ENCODE measurements at regions not wholly inside any gene's neighbourhood (a gene's known extent, or its start where the extent isn't known, plus 50 kb on each side); places are given as distances from the start of the nearest gene placed in this dataset.

GRCh38 chr5:158519433-158520021, 580.2 kb downstream of the EBF1 start:
- Histone ChIP-seq H3K9me2 (ENCODE audit: insufficient read depth) (no peaks in the 10 kb centered on the region), H3K9me3 (ENCODE audit: low read depth) (no peaks in the 10 kb centered on the region), H3K79me2 (ENCODE audit: insufficient read depth) (no peaks in the 10 kb centered on the region), H2AFZ (no peak overlapping the region), H3K4me2 (ENCODE audit: unreplicated experiment) (no peak overlapping the region), H3K27me3 (replicated peaks; ENCODE audit: insufficient read depth) (no peaks in the 10 kb centered on the region), H3K27ac (no peak overlapping the region), H4K20me1 (ENCODE audit: insufficient read depth) (no peaks in the 10 kb centered on the region), H3F3A (ENCODE audit: insufficient read depth) (peaks cover 26% of the 10 kb centered on the region), H3K4me3 (no peak overlapping the region), H3K36me3 (ENCODE audit: low read depth) (no peaks in the 10 kb centered on the region), H3K9ac (no peak overlapping the region), H3K4me1 (ENCODE audit: insufficient read depth) (peaks cover 30% of the 10 kb centered on the region)
- in situ Hi-C loops (cut with MboI) = no loop called here
- no peak for DNase-seq
- WGBS, 2 experiments (ENCODE audit: low coverage in 1 of 2, low lambda C conversion rate in 2 of 2, missing lambda C conversion rate in 2 of 2) = 49 to 53% methylated on average over 3 of the region's 3 CpGs
- TF ChIP-seq EZH2phosphoT487 (IDR thresholded peaks at IDR 0.05; ENCODE audit: insufficient read depth, low read depth) (no peak), EZH2 (IDR thresholded peaks at IDR 0.05; ENCODE audit: insufficient read depth, poor library complexity, severe bottlenecking) (no peak)

DNA sequence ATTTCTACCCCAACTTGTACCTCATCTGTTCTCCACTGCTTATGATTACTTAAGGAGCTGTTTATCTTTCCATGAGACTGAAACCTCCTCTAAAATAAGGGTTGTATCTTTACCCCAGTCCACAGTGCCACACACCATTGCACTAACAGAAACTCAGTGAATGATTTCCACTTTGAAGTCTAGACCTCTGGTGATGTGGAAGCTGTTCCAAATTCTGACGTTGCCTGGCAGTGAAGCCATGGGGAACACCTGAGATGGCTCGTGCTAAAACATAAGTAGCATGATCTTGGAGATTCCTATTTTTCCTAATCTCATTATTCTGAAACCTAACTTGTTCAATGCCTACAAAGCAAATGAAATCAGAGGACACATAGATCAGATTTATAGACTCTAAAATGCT, 583.2 kb downstream of the EBF1 start:
- WGBS, 2 experiments (ENCODE audit: low coverage in 1 of 2, low lambda C conversion rate in 2 of 2, missing lambda C conversion rate in 2 of 2) = 85 to 94% methylated on average over 2 of the region's 2 CpGs
- Histone ChIP-seq H3K4me2 (ENCODE audit: unreplicated experiment) (no peak overlapping the region), H3K27ac (no peak overlapping the region), H3K9me3 (ENCODE audit: low read depth) (no peaks in the 10 kb centered on the region), H2AFZ (no peak overlapping the region), H3K36me3 (ENCODE audit: low read depth) (no peaks in the 10 kb centered on the region), H3K4me1 (ENCODE audit: insufficient read depth) (peaks cover 28% of the 10 kb centered on the region), H4K20me1 (ENCODE audit: insufficient read depth) (no peaks in the 10 kb centered on the region), H3K9me2 (ENCODE audit: insufficient read depth) (no peaks in the 10 kb centered on the region), H3K4me3 (no peak overlapping the region), H3K9ac (no peak overlapping the region), H3F3A (ENCODE audit: insufficient read depth) (peaks cover 32% of the 10 kb centered on the region), H3K79me2 (ENCODE audit: insufficient read depth) (no peaks in the 10 kb centered on the region), H3K27me3 (replicated peaks; ENCODE audit: insufficient read depth) (no peaks in the 10 kb centered on the region)
- no peak for DNase-seq
- TF ChIP-seq EZH2phosphoT487 (IDR thresholded peaks at IDR 0.05; ENCODE audit: insufficient read depth, low read depth) (no peak), EZH2 (IDR thresholded peaks at IDR 0.05; ENCODE audit: insufficient read depth, poor library complexity, severe bottlenecking) (no peak)
- in situ Hi-C loops (cut with MboI) = no loop called here

GRCh38 chr5:158514986-158515359, 584.7 kb downstream of the EBF1 start:
- Histone ChIP-seq H2AFZ (no peak overlapping the region), H3F3A (ENCODE audit: insufficient read depth) (peaks cover 32% of the 10 kb centered on the region), H3K36me3 (ENCODE audit: low read depth) (no peaks in the 10 kb centered on the region), H3K27ac (peak overlapping the region; percentile 70), H3K9me3 (ENCODE audit: low read depth) (no peaks in the 10 kb centered on the region), H3K27me3 (replicated peaks; ENCODE audit: insufficient read depth) (no peaks in the 10 kb centered on the region), H3K9me2 (ENCODE audit: insufficient read depth) (no peaks in the 10 kb centered on the region), H3K4me3 (no peak overlapping the region), H3K4me2 (ENCODE audit: unreplicated experiment) (peak overlapping the region; percentile 26), H3K9ac (no peak overlapping the region), H3K79me2 (ENCODE audit: insufficient read depth) (no peaks in the 10 kb centered on the region), H4K20me1 (ENCODE audit: insufficient read depth) (no peaks in the 10 kb centered on the region), H3K4me1 (ENCODE audit: insufficient read depth) (peaks cover 27% of the 10 kb centered on the region)
- TF ChIP-seq EZH2 (IDR thresholded peaks at IDR 0.05; ENCODE audit: insufficient read depth, poor library complexity, severe bottlenecking) (no peak), EZH2phosphoT487 (IDR thresholded peaks at IDR 0.05; ENCODE audit: insufficient read depth, low read depth) (no peak)
- in situ Hi-C loops (cut with MboI) = no loop called here
- WGBS, 2 experiments (ENCODE audit: low coverage in 1 of 2, low lambda C conversion rate in 2 of 2, missing lambda C conversion rate in 2 of 2) = 97 to 100% methylated on average over 3 of the region's 3 CpGs
- peak; percentile 47 for DNase-seq

GRCh38 chr5:158514319-158514985, 585.3 kb downstream of the EBF1 start:
- Histone ChIP-seq H3K4me3 (no peak overlapping the region), H3F3A (ENCODE audit: insufficient read depth) (peaks cover 32% of the 10 kb centered on the region), H3K4me2 (ENCODE audit: unreplicated experiment) (peak overlapping the region; percentile 27), H4K20me1 (ENCODE audit: insufficient read depth) (no peaks in the 10 kb centered on the region), H3K27ac (peak overlapping the region; percentile 70), H3K27me3 (replicated peaks; ENCODE audit: insufficient read depth) (no peaks in the 10 kb centered on the region), H3K4me1 (ENCODE audit: insufficient read depth) (peaks cover 23% of the 10 kb centered on the region), H3K79me2 (ENCODE audit: insufficient read depth) (no peaks in the 10 kb centered on the region), H3K36me3 (ENCODE audit: low read depth) (no peaks in the 10 kb centered on the region), H3K9ac (no peak overlapping the region), H3K9me2 (ENCODE audit: insufficient read depth) (no peaks in the 10 kb centered on the region), H3K9me3 (ENCODE audit: low read depth) (no peaks in the 10 kb centered on the region), H2AFZ (0 out of 2 replicates have a peak overlapping the region, but pooled peaks have one; percentile 4)
- 5 to 18% methylated on average over 1 of the region's 1 CpG for WGBS, 2 experiments (ENCODE audit: low coverage in 1 of 2, low lambda C conversion rate in 2 of 2, missing lambda C conversion rate in 2 of 2)
- DNase-seq = peak; percentile 84
- in situ Hi-C loops (cut with MboI) = no loop called here
- TF ChIP-seq EZH2phosphoT487 (IDR thresholded peaks at IDR 0.05; ENCODE audit: insufficient read depth, low read depth) = no peak
- TF ChIP-seq EZH2 (IDR thresholded peaks at IDR 0.05; ENCODE audit: insufficient read depth, poor library complexity, severe bottlenecking) = no peak

Data from GM23248 (cell line).